COLO668 (cell line): ENCODE measurements at regions not wholly inside any gene's neighbourhood (a gene's known extent, or its start where the extent isn't known, plus 50 kb on each side); places are given as distances from the start of the nearest gene placed in this dataset.

Source experiments
- DNase-seq: peaks from one replicate; lab custom pipeline; 2025; ENCODE audit not compliant: unreplicated experiment; lab: John Stamatoyannopoulos, UW

DNA sequence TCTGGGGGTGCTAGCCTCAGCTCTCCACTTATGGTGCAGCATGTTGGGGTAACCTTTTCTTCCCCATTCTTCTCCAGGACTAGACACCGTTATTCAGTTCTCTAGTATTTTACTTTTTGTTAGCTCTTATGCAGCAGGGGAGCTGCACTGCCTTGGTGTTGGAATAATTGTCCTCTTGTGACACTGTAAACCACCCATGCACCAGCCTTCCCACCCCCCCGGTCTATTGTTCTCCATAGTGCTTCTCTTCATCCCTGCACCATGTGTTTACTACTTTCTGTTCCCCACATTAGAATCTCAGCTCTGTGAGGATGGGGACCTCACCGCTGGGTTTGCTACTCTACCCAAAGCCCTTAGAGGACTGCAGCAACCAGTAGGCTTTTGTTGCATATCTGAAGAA is 230.7 kb downstream of the RPS24 start:
- no peak for DNase-seq

- no peak for DNase-seq
These were observed 233.2 kb downstream of the RPS24 start for GRCh38 chr10:78266741-78267469.

GRCh38 chr10:78267598-78267997 is 233.9 kb downstream of the RPS24 start:
- no peak for DNase-seq

DNA sequence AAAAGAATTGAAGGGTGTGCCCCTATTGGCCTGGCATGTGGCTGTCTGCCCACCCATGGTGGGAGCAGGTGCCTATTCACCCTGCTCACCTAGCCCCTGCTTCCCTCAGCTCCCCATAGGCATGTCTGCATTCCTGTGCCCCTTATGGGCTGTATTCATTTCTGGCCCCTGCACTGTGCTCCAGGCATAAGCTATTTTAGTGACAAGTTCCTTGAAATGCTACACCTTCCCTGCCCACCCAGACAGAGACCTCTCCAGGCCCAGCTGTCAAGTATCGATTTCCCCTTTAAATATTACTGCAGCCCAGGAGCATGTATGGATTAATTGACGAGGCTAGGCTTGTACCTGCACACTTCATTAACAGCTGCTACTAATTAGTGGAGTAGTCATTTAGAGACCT is 235.4 kb downstream of the RPS24 start:
- no peak for DNase-seq

DNA sequence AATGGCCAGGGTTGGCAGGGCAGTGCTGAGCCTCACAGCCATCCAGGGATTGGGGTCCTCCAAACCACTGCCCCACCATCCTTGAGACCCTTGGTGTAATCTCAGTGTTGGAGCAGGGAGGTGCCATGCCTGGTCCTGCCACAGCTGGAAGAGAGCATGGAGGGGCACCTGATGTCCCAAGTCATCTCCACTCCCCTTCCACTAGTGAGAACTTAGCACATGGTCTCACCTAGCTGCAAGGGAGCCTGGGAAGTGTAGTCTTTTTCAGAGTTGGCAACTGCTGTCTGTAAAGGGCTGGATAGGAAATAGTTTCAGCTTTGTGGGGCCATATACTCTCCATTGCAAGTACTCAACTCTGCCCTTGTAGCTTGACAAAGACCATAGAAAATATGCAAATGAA is 238.7 kb downstream of the RPS24 start:
- no peak for DNase-seq

DNA sequence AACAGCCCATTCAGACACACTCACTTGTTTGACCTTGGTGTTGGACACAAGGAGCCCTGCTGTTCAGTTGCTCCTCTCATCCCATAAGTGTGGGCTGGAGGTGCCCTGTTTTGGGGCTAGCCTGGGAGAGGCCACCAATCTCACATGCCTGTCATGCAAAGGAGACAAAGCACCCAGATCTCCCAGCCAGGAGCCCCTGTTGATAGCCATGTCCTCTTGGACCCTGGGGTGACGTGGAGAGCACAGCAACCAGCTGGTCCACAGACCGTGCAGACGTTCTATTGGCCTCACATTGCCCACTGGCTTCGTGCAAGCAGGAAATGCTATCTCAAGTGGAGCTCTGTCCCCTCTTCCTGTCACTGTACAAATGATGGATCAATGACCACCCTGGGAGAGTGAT is 240.8 kb downstream of the RPS24 start:
- DNase-seq: no peak

DNA sequence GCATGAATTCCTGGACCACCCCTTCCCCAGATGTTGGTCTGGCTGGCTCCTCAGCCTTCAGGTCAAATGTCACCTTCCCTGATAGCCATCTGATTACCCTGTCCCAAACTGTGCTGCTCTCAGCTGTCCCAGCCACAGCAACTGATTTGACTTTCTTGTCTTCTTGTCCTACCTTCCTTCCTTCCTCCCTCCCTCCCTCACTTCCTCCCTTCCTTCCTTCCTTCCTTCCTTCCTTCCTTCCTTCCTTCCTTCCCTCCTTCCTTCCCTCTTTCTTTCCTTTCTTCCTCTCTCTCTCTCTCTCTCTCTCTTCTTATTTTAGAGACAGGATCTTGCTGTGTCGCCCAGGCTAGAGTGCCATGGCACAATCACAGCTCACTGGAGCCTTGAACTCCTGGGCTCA is 242.5 kb downstream of the RPS24 start:
- DNase-seq: no peak

DNA sequence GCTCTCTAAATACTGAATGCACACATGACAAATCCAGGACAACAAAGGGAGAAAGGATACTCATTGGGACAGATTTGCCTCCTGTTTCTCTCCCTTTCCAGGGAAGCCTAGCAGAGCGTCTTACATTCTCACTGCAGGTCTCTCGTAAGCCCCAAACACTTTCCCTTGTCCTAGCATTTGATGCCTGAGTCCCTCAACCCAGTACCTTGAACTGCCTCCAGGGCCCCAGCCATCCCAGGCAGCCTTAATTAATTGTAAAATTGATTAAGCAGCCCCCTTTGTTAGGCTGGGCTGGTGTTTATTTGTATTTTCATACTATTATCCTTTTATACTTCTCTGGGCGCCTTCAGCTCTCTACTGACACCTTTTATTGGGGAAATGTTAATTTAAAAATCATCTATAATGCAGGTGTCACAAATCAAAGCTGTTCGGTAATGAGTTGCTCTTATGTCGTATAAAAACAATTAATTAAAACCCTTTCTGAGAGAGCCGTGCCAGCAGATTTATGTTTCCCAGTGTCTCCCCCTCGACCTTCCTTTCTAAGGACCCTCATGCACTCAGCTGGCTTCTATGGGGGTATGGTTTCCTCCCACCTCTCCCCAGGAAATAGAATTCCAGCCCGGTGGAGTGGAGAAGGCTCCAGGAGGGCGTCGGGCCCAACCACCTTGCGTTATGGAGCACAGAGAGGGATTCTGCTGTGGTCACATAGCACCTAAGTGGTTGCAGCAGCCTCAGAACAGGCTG is 243.8 kb downstream of the RPS24 start:
- DNase-seq: no peak

DNA sequence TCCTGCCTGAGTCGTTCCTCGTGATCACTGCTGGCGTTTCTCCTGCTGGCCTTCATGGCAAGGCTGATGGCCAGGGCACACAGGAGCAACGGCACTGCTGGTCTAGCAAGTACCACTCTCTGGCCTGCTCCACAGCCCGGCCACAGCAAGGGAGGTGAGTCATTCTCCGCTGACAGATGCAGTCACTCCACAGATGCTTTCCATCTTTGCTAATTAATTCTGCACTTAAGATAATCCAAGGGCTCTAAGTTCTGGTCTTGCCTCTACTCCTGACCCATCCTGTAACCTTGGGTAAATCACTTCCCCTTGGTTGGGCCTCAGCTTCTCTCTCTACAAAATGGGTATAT is 244.4 kb downstream of the RPS24 start:
- DNase-seq: no peak

- no peak for DNase-seq
These were observed 246.1 kb downstream of the RPS24 start for GRCh38 chr10:78279756-78280155.

GRCh38 chr10:78280604-78281003 is 246.9 kb downstream of the RPS24 start:
- DNase-seq: no peak

GRCh38 chr10:78281627-78282026 is 248.0 kb downstream of the RPS24 start:
- DNase-seq: no peak

GRCh38 chr10:78283069-78283682 is 249.5 kb downstream of the RPS24 start:
- no peak for DNase-seq

DNA sequence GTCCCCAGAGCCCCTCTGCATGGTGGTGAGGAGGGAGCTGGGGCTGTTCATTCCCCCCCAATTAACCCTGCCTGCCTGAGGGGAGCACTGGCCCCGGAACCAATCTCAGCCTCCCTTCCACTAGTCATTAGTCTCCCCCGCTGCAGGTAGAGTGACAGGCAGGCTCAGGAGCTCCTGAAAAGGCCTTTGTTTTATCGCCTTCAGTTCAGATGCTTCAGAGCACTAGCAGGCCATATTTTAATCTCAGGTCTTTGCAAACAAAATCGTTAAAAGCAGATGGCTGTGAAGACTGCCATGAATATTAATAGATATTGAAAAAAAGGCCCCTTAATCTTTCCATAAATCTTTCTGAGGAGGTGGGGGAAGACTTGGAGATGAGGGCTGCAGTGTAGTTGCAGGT is 250.7 kb downstream of the RPS24 start:
- DNase-seq: no peak

GRCh38 chr10:78285226-78285625 is 251.6 kb downstream of the RPS24 start:
- no peak for DNase-seq

DNA sequence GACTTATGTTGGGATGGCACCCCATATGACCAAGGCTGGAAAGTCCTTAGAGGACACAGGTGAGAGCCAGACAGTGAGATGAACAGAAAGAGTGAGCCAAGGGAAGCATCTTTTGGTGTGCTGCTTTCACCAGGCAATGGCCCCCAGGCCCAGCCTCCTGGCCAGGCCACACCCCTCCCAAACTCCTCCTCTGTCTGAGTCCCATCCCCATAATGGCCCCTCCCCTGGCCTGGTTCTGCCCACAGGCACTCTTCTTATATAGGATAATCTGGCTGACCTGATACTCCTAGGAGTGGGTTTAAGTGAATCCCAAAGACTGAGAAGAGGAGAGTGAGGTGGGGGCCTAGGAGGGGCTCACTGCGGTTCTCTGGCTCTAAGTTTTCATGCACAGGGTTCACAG is 252.5 kb downstream of the RPS24 start:
- DNase-seq: peak; percentile 13

- no peak for DNase-seq
These were observed 253.0 kb downstream of the RPS24 start for GRCh38 chr10:78286668-78287067.

GRCh38 chr10:78287618-78288017 is 254.0 kb downstream of the RPS24 start:
- DNase-seq: no peak

DNA sequence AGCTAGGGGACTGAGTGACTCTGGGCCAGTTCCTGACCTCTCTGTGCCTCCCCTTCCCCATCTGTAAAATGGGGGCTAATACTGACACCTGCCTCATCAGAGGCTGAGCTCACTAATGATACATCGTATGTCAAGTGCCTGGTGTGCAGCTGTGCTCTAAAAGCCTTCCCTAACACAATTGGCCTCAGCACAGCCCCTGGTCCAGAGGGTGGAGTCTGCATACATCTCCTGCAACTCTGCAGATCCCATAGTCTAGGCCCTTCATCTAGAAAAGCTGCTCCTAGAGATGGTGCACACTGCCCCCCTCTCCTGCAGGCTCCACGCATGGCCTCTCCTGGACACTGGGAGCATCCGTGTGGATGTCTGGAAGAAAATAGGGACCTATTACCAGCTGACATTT is 255.0 kb downstream of the RPS24 start:
- no peak for DNase-seq

DNA sequence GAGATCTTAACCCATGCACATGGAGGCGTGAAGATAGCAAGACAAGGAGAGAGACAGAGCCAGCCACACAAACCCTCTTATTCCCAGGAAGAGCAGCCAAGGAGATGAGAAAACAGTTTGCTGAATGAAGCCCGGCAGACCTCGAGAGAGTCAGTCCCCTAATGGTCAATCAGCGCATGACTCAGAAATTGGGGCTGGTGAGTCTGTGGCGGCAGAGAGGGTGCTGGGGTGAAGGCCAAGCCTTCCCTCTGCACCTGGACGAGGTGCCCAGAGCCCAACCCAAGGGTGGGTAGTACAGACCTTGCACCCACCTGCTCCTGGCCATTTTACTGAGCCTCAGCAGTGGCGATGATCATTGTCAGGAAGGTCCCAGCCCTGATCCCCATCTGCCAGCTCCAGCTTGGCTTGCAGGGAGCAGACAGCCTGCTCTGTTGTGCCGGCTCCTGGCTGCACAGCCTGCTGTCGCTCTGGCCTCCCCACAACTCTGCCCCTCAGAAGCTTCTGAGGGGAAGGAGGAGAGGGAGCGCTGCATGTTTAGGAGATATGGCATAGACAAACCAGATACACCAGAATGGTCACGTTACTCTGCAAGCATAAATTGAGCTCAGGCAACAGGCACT is 256.6 kb downstream of the RPS24 start:
- no peak for DNase-seq

DNA sequence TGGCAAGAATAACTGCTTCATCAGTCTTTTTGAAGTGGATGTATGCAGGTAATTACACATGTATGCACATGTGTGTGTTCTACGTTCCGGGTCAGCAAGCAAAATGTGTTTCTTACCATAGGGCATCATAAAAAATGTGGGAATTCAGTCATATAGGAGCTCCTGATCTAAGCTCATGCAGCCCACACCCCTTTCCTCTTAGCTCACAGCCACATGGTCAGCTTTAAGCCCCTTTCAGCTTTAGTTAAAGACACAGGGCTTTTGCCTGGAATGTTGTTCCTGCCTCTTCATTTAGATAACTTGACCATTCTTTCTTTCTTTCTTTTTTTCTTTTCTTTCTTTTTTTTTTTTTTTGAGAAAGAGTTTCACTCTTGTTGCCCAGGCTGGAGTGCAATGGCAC is 258.1 kb downstream of the RPS24 start:
- DNase-seq: no peak
